Posterior cingulate gyrus (tissue), 11 donors: ENCODE measurements at regions not wholly inside any gene's neighbourhood (a gene's known extent, or its start where the extent isn't known, plus 50 kb on each side); places are given as distances from the start of the nearest gene placed in this dataset.
"Not testable (repeated sequence)": the region's sequence is repeated elsewhere in the genome, so short reads cannot be mapped to it uniquely, and the experiment has no call there.

Source experiments
- DNase-seq, 10 donors: peaks; one replicate each; pipeline versions ENCODE4 v3.0.0 to v3.0.0-alpha.2; 2020 to 2021; ENCODE audit warnings: mixed read lengths in 3 of 10
- intact Hi-C: fragments of 100-400 bp; cut with DNase I; formaldehyde crosslinking; loops from one replicate; pipeline ENCODE4 v1.15.1; 2023

DNA sequence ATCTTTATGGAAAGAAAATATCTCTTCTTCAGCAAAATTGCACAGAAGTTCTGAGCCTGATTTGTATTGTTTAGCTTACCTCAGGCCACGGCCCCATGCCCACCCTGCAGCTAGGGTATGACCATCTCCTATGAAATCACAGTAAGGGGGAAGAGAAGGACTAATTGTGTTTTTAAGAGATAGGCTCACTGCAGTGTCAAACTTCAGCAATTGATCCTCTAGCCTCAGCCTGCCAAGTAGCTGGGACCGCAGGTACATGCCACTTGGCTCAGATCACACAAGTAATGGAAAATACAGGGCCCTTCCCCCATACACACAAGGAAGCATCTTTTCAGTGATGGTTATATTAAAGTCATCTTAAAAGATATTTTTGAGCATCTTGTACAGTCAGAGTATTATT, 60.0 kb downstream of the DMAC1 start:
- intact Hi-C loops, result no loop called here
- no peak for DNase-seq

DNA sequence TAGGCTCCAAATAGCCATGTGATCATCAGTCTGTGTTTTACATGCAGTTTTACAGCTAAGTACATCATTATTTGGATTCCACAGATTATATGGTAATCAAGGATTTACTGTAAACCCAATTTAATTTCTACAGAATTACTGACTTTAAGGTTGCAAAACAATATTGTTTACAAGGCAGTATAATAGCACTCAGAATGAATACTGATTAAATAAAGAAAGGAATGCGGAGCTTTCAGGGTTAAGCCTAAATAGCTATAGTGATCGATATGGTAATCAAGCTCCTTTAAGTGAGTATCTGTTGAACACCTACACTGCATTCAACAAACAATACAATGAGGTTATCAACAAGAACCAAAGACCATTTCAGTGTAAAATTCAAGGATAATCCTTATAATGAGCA, 64.3 kb downstream of the DMAC1 start:
- intact Hi-C loops, result no loop called here
- DNase-seq, result no peak

DNA sequence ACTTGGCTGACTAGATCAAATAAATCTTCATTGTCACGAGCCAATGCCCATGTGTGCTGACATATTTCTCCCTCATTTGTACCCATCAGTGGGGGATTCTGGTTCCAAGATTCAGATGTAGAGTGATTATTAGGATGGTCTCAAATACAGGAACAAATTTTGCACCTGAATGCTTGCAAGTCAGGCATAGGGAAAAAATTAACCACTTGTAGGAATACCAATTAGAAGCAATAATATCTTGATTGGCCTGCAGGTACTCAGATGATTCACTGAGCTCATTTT, 69.5 kb downstream of the DMAC1 start:
- no peak for DNase-seq
- intact Hi-C loops, result no loop called here

DNA sequence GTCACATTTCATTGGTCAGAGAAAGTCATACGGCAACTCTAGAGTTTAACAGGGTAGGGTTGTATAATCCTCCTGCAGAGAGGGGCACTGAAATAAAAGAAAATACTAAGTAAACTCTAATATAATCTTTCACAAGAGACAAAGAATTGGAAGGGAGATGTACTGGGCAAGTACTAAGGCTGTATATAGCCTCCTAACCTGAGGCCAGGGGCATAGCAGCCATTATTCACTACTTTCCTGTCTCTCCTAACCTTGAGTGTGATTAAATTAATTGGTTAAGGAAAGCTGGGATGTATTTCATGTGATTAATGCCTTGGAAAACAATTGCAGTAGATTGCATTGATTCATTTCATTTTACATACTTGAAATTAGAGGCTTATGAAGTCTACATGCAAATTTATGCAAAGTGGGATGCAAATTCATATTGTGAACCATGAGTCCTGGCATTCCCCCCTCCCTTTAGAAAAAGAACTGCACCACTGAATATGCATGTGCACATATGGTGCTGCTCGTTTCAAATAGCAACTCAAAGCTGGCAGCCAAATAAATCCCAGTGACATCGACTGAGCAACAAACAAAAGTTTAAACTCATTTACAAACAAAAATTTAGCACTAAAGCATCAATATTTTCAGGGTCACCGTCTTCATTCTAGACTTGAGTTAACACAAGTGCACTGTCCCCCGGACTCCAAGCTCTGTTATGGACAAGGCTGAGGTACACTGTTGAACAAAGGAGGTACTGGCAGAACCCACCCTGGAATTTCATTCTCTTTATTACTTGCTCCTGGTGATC, 70.0 kb downstream of the DMAC1 start:
- intact Hi-C loops, result no loop called here
- no peak for DNase-seq

- intact Hi-C loops, result no loop called here
Measured at GRCh38 chr9:7721291-7721690, 78.3 kb downstream of the DMAC1 start.

GRCh38 chr9:7713088-7713487, 86.5 kb downstream of the DMAC1 start:
- intact Hi-C loops, result not testable (repeated sequence)
- DNase-seq, result peak in 2 of 10 donors; percentile 59 to 61

More at GRCh38 chr9:7721291-7721690, 78.3 kb downstream of the DMAC1 start:
- DNase-seq, result no peak

DNA sequence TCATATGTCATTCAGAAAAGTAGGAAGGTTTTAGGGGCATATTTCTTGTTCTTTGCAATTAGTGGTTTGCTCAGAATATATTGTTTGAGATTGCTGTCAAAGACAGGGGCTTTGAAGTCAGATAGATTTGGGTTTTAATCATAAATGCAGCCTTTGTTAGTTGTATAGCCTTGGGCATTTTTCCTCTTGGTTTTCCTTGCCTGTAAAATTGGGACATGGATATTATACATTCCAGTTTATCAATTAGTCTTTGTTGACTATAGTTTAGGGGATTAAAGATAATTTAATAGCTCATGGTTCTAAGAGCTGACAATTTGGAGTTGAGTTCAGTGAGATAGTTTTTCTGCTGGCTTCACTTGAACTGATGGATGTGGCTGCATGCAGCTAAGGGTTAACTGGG, 88.9 kb downstream of the DMAC1 start:
- DNase-seq, result no peak
- intact Hi-C loops, result no loop called here

GRCh38 chr9:7707934-7708333, 91.6 kb downstream of the DMAC1 start:
- DNase-seq, result no peak
- intact Hi-C loops, result no loop called here

- intact Hi-C loops, result no loop called here
- no peak for DNase-seq
Measured at GRCh38 chr9:7704543-7704942, 95.0 kb downstream of the DMAC1 start.

GRCh38 chr9:7691909-7692308, 107.7 kb downstream of the DMAC1 start:
- intact Hi-C loops, result no loop called here
- DNase-seq, result no peak

GRCh38 chr9:7690014-7690413, 109.6 kb downstream of the DMAC1 start:
- intact Hi-C loops, result no loop called here

DNA sequence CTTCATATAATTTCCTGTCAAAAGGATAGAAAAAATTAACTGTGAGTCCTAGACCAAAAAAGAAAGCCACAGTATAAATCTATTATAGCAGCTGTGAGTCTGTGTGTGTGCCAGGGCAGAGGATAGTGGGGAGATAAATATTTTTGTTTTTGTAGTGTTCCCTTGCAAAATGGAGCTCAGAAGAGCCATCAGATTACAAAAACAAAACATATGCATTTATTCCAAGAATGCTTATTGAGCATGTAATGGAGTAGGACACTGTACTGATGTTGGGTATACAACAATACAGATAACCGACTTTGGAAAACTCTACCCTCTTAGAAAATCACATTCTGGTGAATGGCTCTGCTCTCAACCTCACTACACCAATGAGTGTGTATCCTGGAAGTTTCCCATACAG, 111.0 kb downstream of the DMAC1 start:
- intact Hi-C loops, result no loop called here
- no peak for DNase-seq

More at GRCh38 chr9:7690014-7690413, 109.6 kb downstream of the DMAC1 start:
- no peak for DNase-seq

- intact Hi-C loops, result no loop called here
- no peak for DNase-seq
Measured at GRCh38 chr9:7676609-7677156, 122.9 kb downstream of the DMAC1 start.

GRCh38 chr9:7671847-7672246, 127.7 kb downstream of the DMAC1 start:
- no peak for DNase-seq
- intact Hi-C loops, result no loop called here

DNA sequence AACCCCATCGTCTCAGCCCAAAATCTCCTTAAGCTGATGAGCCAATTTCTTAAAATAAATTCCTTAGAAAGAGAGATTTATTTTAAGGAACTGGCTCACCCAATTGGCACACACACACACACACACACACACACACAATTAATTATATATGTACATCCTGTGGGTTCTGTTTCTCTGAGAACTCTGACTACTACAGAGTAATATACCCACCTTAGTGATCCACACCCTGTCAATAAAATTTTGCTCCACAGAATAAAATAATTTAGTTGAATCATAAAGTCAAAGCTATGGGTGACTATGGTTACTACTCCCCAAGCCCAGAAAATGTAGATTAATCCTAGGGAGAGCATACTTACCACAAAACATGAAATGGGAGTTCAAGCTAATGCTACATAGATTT, 131.0 kb downstream of the DMAC1 start:
- intact Hi-C loops, result no loop called here
- DNase-seq, result no peak

DNA sequence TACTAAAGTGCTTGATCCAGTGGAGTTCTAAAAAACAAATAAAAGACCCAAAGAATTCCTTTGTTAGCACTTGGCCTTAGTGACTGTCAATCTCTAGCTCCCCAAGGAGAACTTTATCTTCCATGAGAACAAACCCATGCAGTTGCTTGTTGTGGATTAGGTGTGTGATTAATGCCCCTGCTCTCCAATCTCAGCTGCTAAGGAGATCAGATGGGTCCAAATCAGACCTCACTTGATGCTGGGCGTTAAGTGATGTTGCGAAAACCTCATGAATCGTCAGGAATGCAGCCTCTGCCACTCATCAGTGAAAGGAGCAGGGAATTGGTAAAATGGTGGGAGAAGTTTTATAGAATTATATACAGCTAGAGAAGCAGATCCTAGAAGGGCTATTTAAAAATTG, 133.7 kb downstream of the DMAC1 start:
- no peak for DNase-seq
- intact Hi-C loops, result no loop called here

DNA sequence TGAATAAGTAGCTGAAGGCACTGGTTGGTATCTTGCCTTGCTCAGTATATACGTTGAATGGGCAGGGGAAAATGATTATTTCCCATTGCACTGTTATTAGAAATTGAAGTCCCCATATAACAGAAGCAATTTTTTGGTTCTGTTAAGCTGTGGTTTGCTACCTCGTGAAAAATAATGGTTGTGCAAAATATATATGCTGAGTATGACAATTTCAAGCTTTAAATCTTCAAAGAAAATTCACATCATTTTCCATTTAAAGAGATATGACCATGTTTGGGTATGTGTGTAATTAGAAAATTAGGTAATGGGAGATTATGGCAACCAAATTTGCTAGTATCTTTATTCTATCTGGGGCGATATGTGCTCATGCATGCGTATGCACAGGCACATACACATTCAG, 139.8 kb downstream of the DMAC1 start:
- intact Hi-C loops, result no loop called here

GRCh38 chr9:7656636-7657035, 142.9 kb downstream of the DMAC1 start:
- DNase-seq, result peak in 2 of 10 donors; percentile 15 to 22
- intact Hi-C loops, result no loop called here

More for the DNA sequence above, 139.8 kb downstream of the DMAC1 start:
- DNase-seq, result no peak

GRCh38 chr9:7653262-7653661, 146.3 kb downstream of the DMAC1 start:
- peak in 3 of 10 donors; percentile 7 to 71 (median 9) for DNase-seq
- intact Hi-C loops, result no loop called here

GRCh38 chr9:7640231-7640630, 159.3 kb downstream of the DMAC1 start:
- no peak for DNase-seq
- intact Hi-C loops, result no loop called here

- intact Hi-C loops, result no loop called here
Measured at GRCh38 chr9:7639471-7639870, 160.1 kb downstream of the DMAC1 start.

DNA sequence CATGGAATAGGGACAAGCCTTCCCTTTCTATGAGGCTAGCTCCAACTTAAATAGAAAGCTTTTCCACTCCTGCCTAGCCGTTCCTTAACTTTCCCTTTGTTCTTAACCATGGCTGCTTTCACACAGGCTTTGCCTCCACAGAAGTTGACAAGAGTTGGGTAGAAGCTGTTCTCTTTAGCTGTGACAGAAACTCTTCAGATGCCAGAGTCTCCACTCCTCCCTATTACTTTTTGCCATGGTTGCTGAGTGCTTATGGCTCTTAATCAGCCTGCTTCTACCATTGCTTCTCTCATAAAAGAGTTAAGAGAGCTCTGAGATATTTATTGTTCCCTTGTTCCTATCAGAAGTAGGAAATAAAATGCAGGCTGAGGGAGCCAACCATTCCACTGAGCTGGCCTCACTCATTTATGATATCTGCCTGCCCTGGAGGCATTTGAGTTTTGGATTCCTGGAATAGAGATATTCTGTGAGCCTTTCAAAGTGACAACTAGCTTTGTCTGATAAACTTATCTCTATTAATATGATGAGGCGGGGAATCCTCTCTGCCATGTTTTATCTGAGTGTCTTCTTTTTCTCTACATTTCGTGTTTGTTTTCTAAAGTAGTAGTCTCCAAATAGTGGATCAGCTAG, 162.6 kb downstream of the DMAC1 start:
- intact Hi-C loops, result no loop called here
- DNase-seq, result no peak

More at GRCh38 chr9:7639471-7639870, 160.1 kb downstream of the DMAC1 start:
- DNase-seq, result no peak
